HepG2 (cell line): ENCODE measurements at regions not wholly inside any gene's neighbourhood (a gene's known extent, or its start where the extent isn't known, plus 50 kb on each side); places are given as distances from the start of the nearest gene placed in this dataset.

Experiments
- ATAC-seq: fragments of 200-7000 bp; cut with Tn5 transposase; 3 replicates; pipeline ENCODE4 v1.9.1; 2020; ENCODE audit warnings: mild to moderate bottlenecking, moderate library complexity
- BruUV-seq: library from RNA; stranded (reverse); fragments of 400-500 nt; replicated peaks from 2 replicates; lab custom pipeline; 2021; lab: Mats Ljungman, UMichigan
- CTCF ChIA-PET: fragments of 300-600 bp; formaldehyde crosslinking; extraction: SDS; loops from one replicate; lab custom pipeline; 2021; ENCODE audit warnings: low total read pairs, inconsistent platforms, low intra/inter-chr PET ratio; lab: Yijun Ruan, JAX
- POLR2A ChIA-PET: fragments of 350-600 bp; sonication (Branson Sonifier 250); formaldehyde crosslinking; loops from one replicate; lab custom pipeline; 2020; ENCODE audit warnings: antibody characterized with exemption, inconsistent platforms; lab: Yijun Ruan, JAX
- DNase-seq: peaks from one replicate; pipeline ENCODE4 v3.0.0-alpha.2; 2015; ENCODE audit warnings: low spot score
- FAIRE-seq: peaks from 3 replicates; lab custom pipeline; 2011; peaks lifted over from hg19 to GRCh38; lab: Jason Lieb, UNC
- H2AFZ ChIP-seq: one replicate; pipeline ENCODE4 v1.6.1; 2011; ENCODE audit warnings: low read length, inconsistent platforms
- H3K27ac ChIP-seq: fragments of 300-600 bp; 3 replicates; pipeline ENCODE4 v1.8.0; 2011; ENCODE audit warnings: mixed run types, mild to moderate bottlenecking, mixed read lengths, low read length, inconsistent platforms; ENCODE audit not compliant: insufficient read depth; ENCODE audit errors: extremely low read length
- H3K27me3 ChIP-seq, 2 experiments: fragments of 200-600 bp in 1 of 2; 2 replicates in 1 of 2; 3 replicates in 1 of 2; pipeline versions ENCODE4 v1.6.0 to v1.8.0; 2011; ENCODE audit warnings: low read length in 2 of 2, mild to moderate bottlenecking in 2 of 2, moderate library complexity in 2 of 2, inconsistent platforms in 1 of 2; ENCODE audit not compliant: insufficient read depth in 2 of 2, control insufficient read depth in 1 of 2
- H3K36me3 ChIP-seq, 2 experiments: fragments of 200-600 bp in 1 of 2; replicated peaks in 1 of 2; 2 replicates in 1 of 2; 3 replicates in 1 of 2; pipeline versions ENCODE4 v1.5.1 to v1.8.0; 2011; ENCODE audit warnings: low read length in 2 of 2, inconsistent platforms in 1 of 2; ENCODE audit not compliant: insufficient read depth in 2 of 2, control insufficient read depth in 1 of 2
- H3K4me1 ChIP-seq: 2 replicates; pipeline ENCODE4 v1.5.1; 2012; ENCODE audit warnings: low read length, inconsistent platforms; ENCODE audit not compliant: insufficient read depth
- H3K4me2 ChIP-seq: 2 replicates; pipeline ENCODE4 v1.6.0; 2011; ENCODE audit warnings: low read depth, low read length, inconsistent platforms
- H3K4me3 ChIP-seq, 3 experiments: fragments of 200-600 bp in 1 of 3; sonication (generic), shearing (Covaris generic) in 1 of 3; replicated peaks in 1 of 3; 2 replicates each; pipeline ENCODE4 v1.5.1; 2011 to 2016; ENCODE audit warnings: low read length in 3 of 3, inconsistent platforms in 2 of 3, low read depth in 2 of 3, mild to moderate bottlenecking in 2 of 3, control low read depth in 1 of 3, mixed read lengths in 1 of 3; ENCODE audit not compliant: insufficient read depth in 1 of 3
- H3K79me2 ChIP-seq: one replicate; pipeline ENCODE4 v1.6.1; 2011; ENCODE audit warnings: low read length, inconsistent platforms; ENCODE audit not compliant: insufficient read depth
- H3K9ac ChIP-seq: 2 replicates; pipeline ENCODE4 v1.6.0; 2011; ENCODE audit warnings: mild to moderate bottlenecking, low read depth, low read length, inconsistent platforms; ENCODE audit not compliant: insufficient read depth
- H3K9me3 ChIP-seq: 2 replicates; pipeline ENCODE4 v1.5.1; 2012; ENCODE audit warnings: mild to moderate bottlenecking, low read length
- H4K20me1 ChIP-seq: 2 replicates; pipeline ENCODE4 v1.6.0; 2011; ENCODE audit warnings: inconsistent platforms, mild to moderate bottlenecking, low read length, moderate library complexity; ENCODE audit not compliant: insufficient read depth
- ASH2L ChIP-seq: fragments of 300-600, 200-600 bp; sonication (generic); IDR thresholded peaks from 2 replicates; pipeline ENCODE4 v1.7.0; 2017; ENCODE audit warnings: low read depth, mild to moderate bottlenecking, moderate library complexity, mixed read lengths, low read length; ENCODE audit not compliant: insufficient read length
- EHMT2 ChIP-seq: fragments of 200-600 bp; sonication (generic); IDR thresholded peaks from 2 replicates; pipeline ENCODE4 v1.7.0; 2017; ENCODE audit warnings: antibody characterized with exemption, low read depth, low read length, borderline replicate concordance
- LCORL ChIP-seq, 2 experiments: fragments of 450-650 bp in 1 of 2; sonication (generic) in 1 of 2; formaldehyde crosslinking in 1 of 2; IDR thresholded peaks; 2 replicates each; pipeline versions ENCODE4 v1.5.0 to v1.6.1; 2017 to 2020; ENCODE audit warnings: antibody characterized with exemption in 1 of 2, missing genetic modification reagents in 1 of 2
- NFE2L1 ChIP-seq: sonication (generic); formaldehyde crosslinking; IDR thresholded peaks from 2 replicates; pipeline ENCODE4 v1.4.0; 2020; ENCODE audit warnings: missing genetic modification reagents, mild to moderate bottlenecking, borderline replicate concordance
- ZNF512B ChIP-seq: sonication (generic); formaldehyde crosslinking; IDR thresholded peaks from 2 replicates; pipeline ENCODE4 v1.5.1; 2020; ENCODE audit warnings: missing genetic modification reagents, mild to moderate bottlenecking, borderline replicate concordance
- WGBS: methylation state at CpG from one replicate; pipeline ENCODE4 v1.1.6; 2017; ENCODE audit warnings: low lambda C conversion rate; 5-methylcytosine and 5-hydroxymethylcytosine counted together
- in situ Hi-C: cut with HindIII; loops from 2 replicates; pipeline ENCODE4 v1.10.0; 2017; ENCODE audit warnings: low pct_unique_long_range_greater_than_20kb; ENCODE audit not compliant: extremely low pct_ligation_motif_present
- intact Hi-C: fragments of 100-400 bp; cut with micrococcal nuclease; formaldehyde crosslinking; loops from one replicate; pipeline ENCODE4 v1.10.0; 2022; ENCODE audit not compliant: unreplicated experiment

DNA sequence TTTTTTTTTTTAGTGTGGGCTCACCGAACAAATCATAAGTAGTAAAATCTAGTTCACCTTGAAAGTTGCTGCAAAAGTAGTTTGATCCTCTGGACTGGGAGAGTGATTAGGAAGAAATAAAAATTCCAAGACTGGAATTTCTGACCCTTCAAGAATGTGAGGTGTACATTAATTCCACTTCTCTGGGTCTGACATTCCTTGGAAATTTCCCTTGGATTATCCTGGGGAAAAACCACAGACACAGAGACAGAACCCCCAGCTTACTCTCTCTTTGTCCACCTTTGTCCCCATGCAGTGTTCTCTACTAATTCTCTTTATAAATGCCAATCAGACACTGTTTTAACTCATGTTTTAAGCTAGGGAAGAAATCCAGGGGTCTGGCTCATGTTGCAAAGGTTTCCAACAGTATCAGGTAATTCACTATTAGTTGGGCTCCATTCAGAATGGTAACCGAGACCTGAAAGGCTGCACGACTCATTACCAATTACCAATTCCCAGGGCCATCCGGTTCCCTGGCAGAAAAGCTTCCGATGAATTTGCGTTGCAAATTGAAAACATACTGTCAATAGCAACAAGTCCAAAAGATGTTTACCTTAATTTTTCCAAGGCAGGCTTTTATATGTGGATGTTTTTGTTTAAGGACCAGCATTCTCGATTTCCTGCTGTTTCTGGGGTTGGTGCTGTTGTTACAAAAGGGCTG lies 86.3 kb downstream of the BAMBI start:
- 77% methylated on average over 7 of the region's 7 CpGs for WGBS
- POLR2A ChIA-PET: no interaction called here
- Histone ChIP-seq H3K79me2 (no peaks in the 10 kb centered on the region), H3K27me3 (no peaks in the 10 kb centered on the region), H4K20me1 (no peaks in the 10 kb centered on the region), H3K9me3 (no peaks in the 10 kb centered on the region), H2AFZ (no peak overlapping the region), H3K4me1 (peaks cover 13% of the 10 kb centered on the region), H3K9ac (no peak overlapping the region), H3K36me3 (no peaks in the 10 kb centered on the region), H3K4me3 (no peak overlapping the region), H3K4me2 (no peak overlapping the region), H3K27ac (no peak overlapping the region)
- CTCF ChIA-PET: no interaction called here
- no peak for ATAC-seq
- no peak for FAIRE-seq
- no TSS peak for BruUV-seq
- in situ Hi-C loops: no loop called here
- DNase-seq: no peak
- no peak for TF ChIP-seq NFE2L1 (CRISPR knock-in tag)
- TF ChIP-seq ASH2L: no peak
- no peak for TF ChIP-seq LCORL (IDR thresholded peaks at IDR 0.05)
- no peak for TF ChIP-seq LCORL (CRISPR knock-in tag; IDR thresholded peaks at IDR 0.05)
- TF ChIP-seq EHMT2: no peak
- TF ChIP-seq ZNF512B (CRISPR knock-in tag): no peak
- intact Hi-C loops: no loop called here
